C1 segment of cervical spinal cord (tissue), 14 donors: ENCODE measurements at regions not wholly inside any gene's neighbourhood (a gene's known extent, or its start where the extent isn't known, plus 50 kb on each side); places are given as distances from the start of the nearest gene placed in this dataset.
"Not testable (repeated sequence)": the region's sequence is repeated elsewhere in the genome, so short reads cannot be mapped to it uniquely, and the experiment has no call there.

Experiments used
- DNase-seq, 14 donors: peaks; one replicate each; lab custom pipeline; 2025; lab: John Stamatoyannopoulos, UW

GRCh38 chr4:28784188-28784587, 1923.5 kb downstream of the STIM2 start:
- no peak for DNase-seq

- no peak for DNase-seq
Measured at GRCh38 chr4:28787947-28788346, 1927.3 kb downstream of the STIM2 start.

DNA sequence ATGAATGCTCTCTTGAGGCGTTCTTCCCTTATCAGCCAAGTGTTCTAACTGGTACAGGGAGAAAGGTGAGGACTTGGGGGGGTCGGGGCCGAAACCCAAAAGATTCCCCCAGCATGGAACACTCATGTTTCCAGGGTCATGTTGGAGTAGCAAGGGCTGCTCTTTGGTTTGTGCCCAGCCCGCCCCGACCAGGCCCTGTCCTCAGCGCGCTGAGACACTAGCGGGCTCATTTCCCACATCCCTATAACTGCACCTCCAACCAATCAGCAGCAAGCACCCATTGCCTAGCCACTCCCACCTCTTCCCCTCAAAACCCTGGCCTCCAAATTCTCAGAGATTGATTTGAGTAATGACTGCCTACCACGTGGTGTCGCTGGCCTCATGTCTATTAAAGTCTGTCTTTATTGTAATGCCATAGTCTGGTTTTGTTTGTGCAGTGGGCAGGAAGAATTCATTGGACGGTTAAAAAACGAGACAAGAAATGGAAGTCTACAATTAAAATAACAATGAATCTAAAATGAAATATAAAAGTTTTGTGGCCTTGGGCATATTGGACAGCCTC, 1928.4 kb downstream of the STIM2 start:
- no peak for DNase-seq

DNA sequence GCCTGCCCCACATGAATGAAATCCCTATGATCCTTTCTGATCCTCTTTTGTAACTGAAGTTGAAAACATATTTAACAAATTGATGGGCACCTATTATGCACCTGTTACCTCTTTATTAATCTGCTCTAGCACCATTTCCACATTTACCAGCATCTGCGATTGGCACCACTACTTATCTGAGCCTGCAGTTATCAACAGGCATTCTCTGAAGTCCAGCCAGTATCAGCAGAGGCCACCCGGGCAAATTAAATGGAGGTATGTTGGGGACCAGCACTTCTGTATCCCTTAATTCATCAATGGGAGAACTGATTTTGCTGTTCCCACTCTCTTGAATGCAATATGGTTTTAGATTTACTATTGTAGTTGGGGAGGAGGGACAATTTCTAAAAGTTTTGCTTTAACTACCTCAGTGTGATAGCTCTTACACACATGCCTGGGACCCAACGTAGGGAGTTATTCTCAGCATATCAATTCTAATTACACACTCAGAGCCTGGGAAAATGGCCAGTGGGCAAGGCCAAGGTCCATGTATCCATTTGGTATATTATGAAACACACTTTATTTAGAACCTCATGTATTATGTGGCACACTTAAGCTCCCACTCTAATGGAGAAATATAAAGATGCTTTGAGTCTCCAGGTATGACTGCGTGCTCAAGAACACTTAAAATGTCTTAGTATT, 1927.1 kb upstream of the PCDH7 start:
- no peak for DNase-seq

GRCh38 chr4:28799696-28800095, 1920.5 kb upstream of the PCDH7 start:
- DNase-seq: no peak

DNA sequence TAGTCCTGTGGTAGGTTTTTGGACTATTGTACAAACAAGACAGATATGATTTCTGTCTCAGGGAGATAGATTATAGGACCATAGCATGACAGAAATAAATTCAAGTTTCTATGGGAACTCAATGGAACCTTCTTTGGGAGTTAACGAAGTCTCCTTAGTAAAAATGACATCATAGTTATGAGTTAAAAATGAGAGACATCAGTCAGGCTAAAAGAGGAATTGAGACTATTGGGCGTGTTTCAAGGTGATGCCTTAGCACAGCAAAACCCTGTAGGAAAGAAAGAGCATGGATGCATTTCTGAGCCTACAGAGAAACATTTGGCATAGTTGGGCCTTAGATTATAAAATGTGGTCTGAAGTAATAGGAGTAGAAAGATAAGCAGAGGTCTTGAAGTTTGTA, 1909.1 kb upstream of the PCDH7 start:
- no peak for DNase-seq

GRCh38 chr4:28822163-28822562, 1898.0 kb upstream of the PCDH7 start:
- no peak for DNase-seq

DNA sequence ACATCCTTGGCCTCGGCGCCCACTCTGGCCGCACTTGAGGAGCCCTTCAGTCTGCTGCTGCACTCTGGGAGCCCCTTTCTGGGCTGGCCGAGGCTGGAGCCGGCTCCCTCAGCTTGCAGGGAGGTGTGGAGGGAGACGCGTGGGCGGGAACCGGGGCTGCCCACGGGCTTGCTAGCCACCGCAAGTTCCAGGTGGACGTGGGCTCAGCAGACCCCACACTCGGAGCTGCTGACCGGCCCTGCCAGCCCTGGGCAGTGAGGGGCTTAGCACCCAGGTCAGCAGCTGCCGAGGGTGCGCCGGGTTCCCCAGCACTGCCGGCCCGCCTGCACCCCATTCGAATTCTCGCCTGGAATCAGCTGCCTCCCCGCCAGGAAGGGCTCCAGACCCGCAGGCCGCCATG, 1892.3 kb upstream of the PCDH7 start:
- no peak for DNase-seq

DNA sequence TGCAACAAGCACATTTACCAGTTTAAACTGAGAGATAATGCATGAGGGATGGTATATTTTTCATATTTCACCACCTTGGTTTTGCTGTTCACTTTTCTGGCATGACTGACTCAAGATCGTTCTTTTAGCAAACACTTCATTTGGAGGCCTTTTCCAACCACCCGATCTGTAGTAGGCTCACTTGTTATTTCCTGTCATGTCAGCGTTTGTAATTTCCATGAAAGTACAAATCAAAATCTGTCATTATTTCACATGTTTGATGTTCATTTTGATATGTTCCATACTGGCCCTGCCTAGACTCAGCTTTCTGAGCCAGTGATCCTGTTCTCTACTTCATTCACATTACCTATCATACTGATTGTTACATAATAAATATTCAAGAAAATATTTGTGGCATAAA, 1888.3 kb upstream of the PCDH7 start:
- no peak for DNase-seq

GRCh38 chr4:28832444-28832843, 1887.7 kb upstream of the PCDH7 start:
- no peak for DNase-seq

- DNase-seq: no peak
Measured at GRCh38 chr4:28834120-28834519, 1886.0 kb upstream of the PCDH7 start.

DNA sequence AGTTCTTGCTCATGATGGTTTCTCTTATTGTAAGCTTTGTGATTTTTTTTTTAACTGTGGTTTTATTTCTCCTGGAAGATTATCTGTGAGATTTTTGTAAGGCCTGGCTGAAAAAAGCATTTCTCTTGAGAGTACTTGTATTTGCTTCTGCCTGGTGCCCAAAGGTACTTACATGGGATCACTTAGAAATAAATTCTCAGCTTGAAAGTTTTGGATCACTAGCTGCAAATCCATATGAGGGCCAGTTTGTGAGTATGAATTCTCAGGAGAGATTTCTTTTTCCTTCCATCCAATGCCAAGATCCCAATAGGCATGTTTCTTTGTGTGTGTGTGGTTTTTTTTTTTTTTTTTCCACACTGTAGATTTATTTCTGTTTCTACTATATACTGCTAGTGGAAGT, 1884.7 kb upstream of the PCDH7 start:
- no peak for DNase-seq

DNA sequence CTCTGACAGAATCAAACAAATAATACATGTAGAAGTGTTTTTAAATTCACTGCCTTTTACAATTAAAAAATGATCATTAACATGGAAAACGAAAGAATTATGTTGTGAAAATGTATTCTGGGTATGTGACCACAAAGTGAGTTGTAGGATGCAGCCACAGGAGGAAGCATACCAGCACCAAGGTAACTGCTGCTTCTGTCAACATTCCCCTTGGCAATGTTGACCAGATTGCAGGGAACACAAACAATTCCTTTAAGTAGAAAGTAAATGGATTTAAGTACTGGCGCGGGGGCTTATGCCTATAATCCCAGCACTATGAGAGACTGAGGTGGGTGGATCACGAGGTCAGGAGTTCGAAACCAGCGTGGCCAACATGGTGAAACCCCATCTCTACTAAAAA, 1877.9 kb upstream of the PCDH7 start:
- no peak for DNase-seq

DNA sequence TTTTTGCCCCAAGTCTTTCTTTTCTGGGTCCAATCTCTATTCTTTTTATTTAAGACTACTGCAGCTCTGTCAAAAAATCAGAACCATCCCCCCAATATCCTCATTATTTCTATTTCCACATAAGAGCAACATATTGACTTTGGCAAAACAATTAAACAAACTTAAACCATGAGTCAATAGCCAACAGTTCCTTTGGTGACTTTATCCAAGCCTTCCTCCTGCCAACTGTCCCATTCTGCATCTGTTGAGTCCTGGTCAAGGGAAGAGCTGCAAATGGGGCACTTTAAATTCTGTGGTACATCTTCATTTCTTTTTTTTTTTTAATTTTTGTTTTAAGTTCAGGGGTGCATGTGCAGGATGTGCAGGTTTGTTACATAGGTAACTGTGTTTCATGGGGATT, 1875.0 kb upstream of the PCDH7 start:
- no peak for DNase-seq

- DNase-seq: not testable (repeated sequence)
Measured at GRCh38 chr4:28857028-28857427, 1863.1 kb upstream of the PCDH7 start.

DNA sequence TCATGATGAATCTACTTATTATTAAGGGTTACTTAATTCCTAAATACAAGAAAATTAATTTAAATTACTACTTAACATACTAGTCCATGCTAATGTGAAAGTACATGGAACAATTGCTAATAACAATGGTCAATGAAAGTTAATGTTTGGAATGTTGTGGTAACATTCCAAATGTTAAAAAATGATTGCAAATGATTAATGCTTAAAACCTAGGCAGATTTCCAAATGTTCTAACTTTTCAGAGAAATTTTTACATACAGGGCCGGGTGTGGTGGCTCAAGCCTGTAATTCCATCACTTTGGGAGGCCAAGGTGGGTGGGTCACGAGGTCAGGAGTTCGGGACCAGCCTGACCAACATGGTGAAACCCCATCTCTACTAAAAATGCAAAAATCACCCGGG, 1851.3 kb upstream of the PCDH7 start:
- no peak for DNase-seq

DNA sequence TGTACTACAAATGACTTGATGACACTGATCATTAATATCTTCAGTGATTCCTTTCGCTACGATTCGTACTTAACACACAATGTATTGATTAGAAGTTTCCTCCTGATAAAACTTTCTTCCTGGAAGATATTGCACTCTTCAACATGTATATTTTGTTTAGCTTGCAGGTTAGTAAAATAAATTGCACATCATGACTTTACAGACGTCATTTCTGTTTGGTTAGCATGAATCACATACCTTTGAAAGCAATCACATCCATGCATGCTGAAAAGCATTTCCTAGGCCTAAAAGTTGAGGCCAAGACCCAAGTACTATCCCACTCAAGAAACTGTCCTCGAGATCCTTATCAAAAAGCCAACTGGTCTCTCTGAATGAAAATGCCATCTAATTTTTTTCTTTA, 1841.0 kb upstream of the PCDH7 start:
- DNase-seq: no peak

GRCh38 chr4:28879900-28880299, 1840.3 kb upstream of the PCDH7 start:
- DNase-seq: no peak

DNA sequence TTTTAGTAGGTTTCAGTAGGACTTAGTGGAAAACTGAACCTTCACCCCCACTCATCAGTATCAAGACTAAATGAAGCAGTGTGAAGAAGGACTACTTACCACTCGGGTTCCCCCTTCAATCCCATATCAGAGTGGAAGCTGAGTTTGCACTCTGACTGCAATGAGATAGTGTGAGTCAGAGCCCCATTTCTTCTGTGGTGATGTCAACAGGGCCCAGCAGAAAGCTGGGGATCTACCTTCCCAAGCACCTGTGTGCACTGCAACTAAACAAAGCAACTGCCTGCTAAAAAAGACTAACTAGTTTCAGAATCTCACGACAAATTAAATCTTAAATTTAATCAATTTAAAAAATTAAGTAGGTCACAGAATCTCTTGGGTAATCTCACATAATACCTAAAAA, 1837.0 kb upstream of the PCDH7 start:
- no peak for DNase-seq

- no peak for DNase-seq
Measured at GRCh38 chr4:28886934-28887333, 1833.2 kb upstream of the PCDH7 start.

DNA sequence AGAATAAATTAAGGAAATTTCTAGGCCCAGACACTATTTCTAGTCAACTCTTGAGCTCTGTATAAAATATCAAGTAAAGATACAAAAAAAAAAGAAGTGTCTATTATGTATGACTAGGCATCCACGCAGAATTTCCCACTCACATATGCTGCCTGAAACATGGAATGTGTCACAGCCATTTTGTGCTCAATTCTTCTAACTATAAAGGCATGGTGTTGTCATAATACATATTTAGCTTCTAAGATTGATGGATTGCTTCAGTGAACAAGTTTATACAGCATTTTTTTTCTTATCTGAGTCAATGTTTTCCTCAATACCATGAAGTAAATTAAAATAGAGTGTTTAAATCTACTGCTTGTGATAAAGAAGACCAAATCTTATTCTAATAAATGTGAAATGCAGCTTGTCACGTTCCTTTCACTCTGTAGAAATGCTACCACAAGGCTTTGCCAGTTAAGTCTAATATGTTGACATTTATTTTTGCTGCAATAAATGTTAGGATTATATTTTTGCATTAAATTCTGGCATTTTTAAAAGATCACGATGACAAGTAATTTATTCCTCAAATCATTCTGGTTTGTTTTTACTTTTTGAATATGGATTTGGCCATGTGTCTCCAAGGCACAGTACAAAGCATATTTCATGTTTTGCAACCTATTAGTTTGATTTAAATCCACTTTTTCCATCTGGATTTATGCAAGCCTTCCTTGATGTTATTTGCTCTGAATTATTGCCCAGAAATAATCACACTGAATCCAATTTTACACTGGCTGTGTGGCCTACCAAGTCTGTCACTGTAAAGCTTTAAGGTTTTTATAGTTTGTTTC, 1829.0 kb upstream of the PCDH7 start:
- no peak for DNase-seq

DNA sequence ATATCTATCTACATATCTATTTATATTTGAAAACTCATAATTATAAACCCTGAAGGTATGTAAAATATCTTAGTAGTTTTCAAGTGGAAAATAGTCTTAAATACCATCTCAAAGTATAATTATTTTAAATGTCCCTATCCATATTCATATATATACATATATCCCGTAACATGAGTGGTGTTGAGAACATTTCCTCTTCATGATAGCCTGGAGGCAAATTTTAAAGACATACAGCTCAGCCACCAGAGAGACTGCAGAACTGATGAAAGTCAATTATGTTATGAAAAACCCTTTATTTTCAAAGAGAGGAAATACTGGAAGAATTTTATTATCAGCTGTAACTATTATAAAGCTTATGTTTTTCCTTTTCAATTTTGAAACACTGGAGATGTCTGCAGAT, 1806.7 kb upstream of the PCDH7 start:
- DNase-seq: no peak

DNA sequence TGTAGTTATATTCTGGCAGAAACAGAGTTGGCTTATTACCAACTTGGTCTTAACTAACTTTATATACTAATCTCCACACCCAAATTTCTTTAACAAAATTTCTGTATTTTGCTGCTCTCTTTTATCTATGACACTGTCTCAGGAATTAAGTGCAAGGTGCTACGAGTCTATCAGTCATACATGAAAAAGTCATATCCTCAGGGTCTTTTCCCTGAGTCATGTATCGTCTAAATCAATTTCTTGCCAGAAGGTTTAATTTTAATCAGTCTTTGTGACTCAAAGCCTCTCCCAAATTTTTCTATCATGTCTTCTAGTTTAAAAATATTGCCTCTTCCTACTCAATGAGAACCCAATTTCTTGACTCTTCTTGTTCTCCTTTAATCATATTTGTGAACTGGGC, 1803.6 kb upstream of the PCDH7 start:
- DNase-seq: no peak
